MM.1S (cell line): ENCODE measurements at regions not wholly inside any gene's neighbourhood (a gene's known extent, or its start where the extent isn't known, plus 50 kb on each side); places are given as distances from the start of the nearest gene placed in this dataset.

Experiments used
- DNase-seq: peaks from one replicate; pipeline ENCODE4 v3.0.0-alpha.2; 2015
- H2AFZ ChIP-seq: fragments of 300-600 bp; sonication (generic); 2 replicates; pipeline ENCODE4 v1.6.0; 2016; ENCODE audit warnings: antibody characterized with exemption, low read length
- H3F3A ChIP-seq: fragments of 300-600 bp; sonication (generic); 2 replicates; pipeline ENCODE4 v1.6.1; 2016; ENCODE audit warnings: mild to moderate bottlenecking, antibody characterized with exemption, low read length, moderate library complexity, mixed read lengths; ENCODE audit not compliant: insufficient read depth
- H3K27ac ChIP-seq: fragments of 300-600 bp; sonication (generic); 2 replicates; pipeline ENCODE4 v1.5.1; 2016; ENCODE audit warnings: mild to moderate bottlenecking, low read length
- H3K27me3 ChIP-seq: fragments of 300-600 bp; sonication (generic); replicated peaks from 2 replicates; pipeline ENCODE4 v1.6.0; 2016; ENCODE audit warnings: low read length; ENCODE audit not compliant: insufficient read depth
- H3K36me3 ChIP-seq: fragments of 300-600 bp; sonication (generic); replicated peaks from 2 replicates; pipeline ENCODE4 v1.6.1; 2016; ENCODE audit warnings: mild to moderate bottlenecking, low read length, mixed read lengths; ENCODE audit not compliant: insufficient read depth
- H3K4me1 ChIP-seq: fragments of 300-600 bp; sonication (generic); 2 replicates; pipeline ENCODE4 v1.6.1; 2016; ENCODE audit warnings: low read length, mixed read lengths
- H3K4me2 ChIP-seq: fragments of 300-600 bp; sonication (generic); 2 replicates; pipeline ENCODE4 v1.6.0; 2016; ENCODE audit warnings: low read depth, low read length
- H3K4me3 ChIP-seq: fragments of 300-600 bp; sonication (generic); 2 replicates; pipeline ENCODE4 v1.5.1; 2016; ENCODE audit warnings: low read length, mixed read lengths
- H3K79me2 ChIP-seq: fragments of 300-600 bp; sonication (generic); 2 replicates; pipeline ENCODE4 v1.6.1; 2016; ENCODE audit warnings: mixed run types, low read length, mixed read lengths
- H3K9ac ChIP-seq: fragments of 300-600 bp; sonication (generic); 2 replicates; pipeline ENCODE4 v1.6.1; 2016; ENCODE audit warnings: low read length, mixed read lengths
- H3K9me2 ChIP-seq: fragments of 300-600 bp; sonication (generic); replicated peaks from 2 replicates; pipeline ENCODE4 v1.6.1; 2016; ENCODE audit warnings: mild to moderate bottlenecking, low read length, mixed read lengths; ENCODE audit not compliant: insufficient read depth
- H3K9me3 ChIP-seq: fragments of 300-600 bp; sonication (generic); replicated peaks from 2 replicates; pipeline ENCODE4 v1.6.1; 2016; ENCODE audit warnings: mild to moderate bottlenecking, low read length, mixed read lengths; ENCODE audit not compliant: insufficient read depth
- H4K20me1 ChIP-seq: fragments of 300-600 bp; sonication (generic); 2 replicates; pipeline ENCODE4 v1.6.1; 2016; ENCODE audit warnings: mild to moderate bottlenecking, low read length, moderate library complexity, mixed read lengths; ENCODE audit not compliant: insufficient read depth
- EZH2 ChIP-seq: fragments of 300-600 bp; sonication (generic); optimal IDR thresholded peaks from 2 replicates; pipeline ENCODE3; 2017; ENCODE audit warnings: low read depth, mild to moderate bottlenecking, antibody characterized with exemption, low read length, mixed read lengths
- EZH2phosphoT487 ChIP-seq: fragments of 300-600 bp; sonication (generic); IDR thresholded peaks from 2 replicates; pipeline ENCODE4 v1.6.1; 2018; ENCODE audit warnings: antibody characterized with exemption, low read length
- TF ChIP-seq, protein P1 (sequence below): fragments of 300-600 bp; sonication (generic); IDR thresholded peaks from 2 replicates; pipeline ENCODE4 v1.5.1; 2016; ENCODE audit warnings: antibody characterized with exemption, low read length, mixed read lengths

DNA sequence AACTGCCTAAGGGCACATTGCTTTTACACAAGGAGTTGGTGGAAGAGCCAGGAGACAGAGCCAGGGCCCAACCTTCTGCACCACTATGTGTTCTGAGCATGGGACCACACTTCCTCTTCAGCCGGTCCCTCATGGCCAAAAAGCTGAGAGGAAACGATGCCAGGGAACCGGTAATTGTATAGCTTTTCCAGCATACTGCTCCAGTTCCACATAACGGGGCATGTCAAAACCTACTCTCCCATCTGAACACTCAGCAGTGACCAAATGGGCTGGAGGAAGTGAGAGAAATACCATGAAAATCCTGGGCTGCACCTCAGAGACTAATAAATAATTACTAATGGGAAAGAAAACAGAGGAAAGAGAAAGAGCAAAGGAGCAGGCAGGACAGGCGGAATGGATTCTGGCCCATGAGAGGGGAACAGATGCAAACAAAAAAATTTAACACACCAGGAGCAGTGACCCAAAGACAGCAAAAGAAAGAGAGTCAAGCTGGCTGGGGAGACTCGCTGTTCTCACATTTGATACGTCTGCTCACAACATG lies 52.0 kb upstream of the BMP2 start:
- no peaks in the 10 kb centered on the region for H3F3A ChIP-seq
- no peak for DNase-seq
- no peaks in the 10 kb centered on the region for H3K36me3 ChIP-seq

GRCh38 chr20:6714279-6714711 lies 53.2 kb upstream of the BMP2 start:
- Histone ChIP-seq H2AFZ (no peak overlapping the region), H3K36me3 (no peaks in the 10 kb centered on the region), H3K4me1 (no peaks in the 10 kb centered on the region), H3F3A (no peaks in the 10 kb centered on the region), H3K9ac (no peak overlapping the region), H3K4me3 (no peak overlapping the region), H4K20me1 (no peaks in the 10 kb centered on the region), H3K27ac (no peak overlapping the region), H3K9me3 (no peaks in the 10 kb centered on the region), H3K4me2 (no peak overlapping the region), H3K79me2 (no peaks in the 10 kb centered on the region), H3K27me3 (no peaks in the 10 kb centered on the region), H3K9me2 (no peaks in the 10 kb centered on the region)
- TF ChIP-seq, protein P1, sequence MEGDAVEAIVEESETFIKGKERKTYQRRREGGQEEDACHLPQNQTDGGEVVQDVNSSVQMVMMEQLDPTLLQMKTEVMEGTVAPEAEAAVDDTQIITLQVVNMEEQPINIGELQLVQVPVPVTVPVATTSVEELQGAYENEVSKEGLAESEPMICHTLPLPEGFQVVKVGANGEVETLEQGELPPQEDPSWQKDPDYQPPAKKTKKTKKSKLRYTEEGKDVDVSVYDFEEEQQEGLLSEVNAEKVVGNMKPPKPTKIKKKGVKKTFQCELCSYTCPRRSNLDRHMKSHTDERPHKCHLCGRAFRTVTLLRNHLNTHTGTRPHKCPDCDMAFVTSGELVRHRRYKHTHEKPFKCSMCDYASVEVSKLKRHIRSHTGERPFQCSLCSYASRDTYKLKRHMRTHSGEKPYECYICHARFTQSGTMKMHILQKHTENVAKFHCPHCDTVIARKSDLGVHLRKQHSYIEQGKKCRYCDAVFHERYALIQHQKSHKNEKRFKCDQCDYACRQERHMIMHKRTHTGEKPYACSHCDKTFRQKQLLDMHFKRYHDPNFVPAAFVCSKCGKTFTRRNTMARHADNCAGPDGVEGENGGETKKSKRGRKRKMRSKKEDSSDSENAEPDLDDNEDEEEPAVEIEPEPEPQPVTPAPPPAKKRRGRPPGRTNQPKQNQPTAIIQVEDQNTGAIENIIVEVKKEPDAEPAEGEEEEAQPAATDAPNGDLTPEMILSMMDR = no peak
- TF ChIP-seq EZH2 = no peak
- TF ChIP-seq EZH2phosphoT487 = no peak
- DNase-seq = no peak

More for the DNA sequence above, 52.0 kb upstream of the BMP2 start:
- H3K9me2 ChIP-seq = no peaks in the 10 kb centered on the region
- H3K4me3 ChIP-seq = no peak overlapping the region
- H3K4me2 ChIP-seq = no peak overlapping the region
- TF ChIP-seq, protein P1 = no peak
- TF ChIP-seq EZH2phosphoT487 = no peak
- no peak for TF ChIP-seq EZH2
- H3K9ac ChIP-seq = no peak overlapping the region
- no peaks in the 10 kb centered on the region for H3K4me1 ChIP-seq
- H3K27ac ChIP-seq = no peak overlapping the region
- no peak overlapping the region for H2AFZ ChIP-seq
- H3K79me2 ChIP-seq = no peaks in the 10 kb centered on the region
- no peaks in the 10 kb centered on the region for H3K27me3 ChIP-seq
- H4K20me1 ChIP-seq = no peaks in the 10 kb centered on the region
- no peaks in the 10 kb centered on the region for H3K9me3 ChIP-seq

- TF ChIP-seq, protein P1 = no peak
- TF ChIP-seq EZH2phosphoT487 (no peak), EZH2 (no peak)
- Histone ChIP-seq H3K9me3 (no peaks in the 10 kb centered on the region), H2AFZ (no peak overlapping the region), H4K20me1 (no peaks in the 10 kb centered on the region), H3K27me3 (no peaks in the 10 kb centered on the region), H3K4me2 (no peak overlapping the region), H3K4me1 (no peaks in the 10 kb centered on the region), H3K27ac (no peak overlapping the region), H3K9ac (no peak overlapping the region), H3K79me2 (no peaks in the 10 kb centered on the region), H3K36me3 (no peaks in the 10 kb centered on the region), H3K4me3 (no peak overlapping the region), H3K9me2 (no peaks in the 10 kb centered on the region), H3F3A (no peaks in the 10 kb centered on the region)
- DNase-seq = no peak
These were observed 55.4 kb upstream of the BMP2 start for GRCh38 chr20:6711951-6712649.
